SK-N-SH (cell line): ENCODE measurements at regions not wholly inside any gene's neighbourhood (a gene's known extent, or its start where the extent isn't known, plus 50 kb on each side); places are given as distances from the start of the nearest gene placed in this dataset.
A peak's percentile ranks its signal among the peaks of the same experiment; 100 is the strongest.

Experiments
- CTCF ChIA-PET: fragments of 300-600, 350-600 bp; formaldehyde crosslinking; extraction: SDS; loops from one replicate; lab custom pipeline; 2021; lab: Yijun Ruan, JAX
- POLR2A ChIA-PET: fragments of 350-600 bp; sonication (Branson Sonifier 250); formaldehyde crosslinking; extraction: SDS; loops from one replicate; lab custom pipeline; 2020; ENCODE audit warnings: antibody characterized with exemption, inconsistent platforms; lab: Yijun Ruan, JAX
- DNase-seq: peaks from one replicate; pipeline ENCODE4 v3.0.0; 2012
- H2AFZ ChIP-seq: fragments of 200-600 bp; sonication (generic); 2 replicates; pipeline ENCODE4 v1.8.1; 2016; ENCODE audit warnings: antibody characterized with exemption, mild to moderate bottlenecking, low read depth
- H3F3A ChIP-seq: fragments of 200-600 bp; sonication (generic); replicated peaks from 2 replicates; pipeline ENCODE3; 2016; ENCODE audit warnings: antibody characterized with exemption, mild to moderate bottlenecking; ENCODE audit not compliant: insufficient read depth
- H3K27ac ChIP-seq, 2 experiments: fragments of 200-500 bp in 1 of 2; fragments of 200-600 bp in 1 of 2; sonication (Bioruptor generic) in 1 of 2; sonication (generic), shearing (Covaris generic) in 1 of 2; 2 replicates each; pipeline versions ENCODE4 v1.5.1 to v1.6.1; 2014 to 2016; ENCODE audit warnings: low read depth in 2 of 2, inconsistent platforms in 1 of 2, low read length in 1 of 2, mild to moderate bottlenecking in 1 of 2, mixed read lengths in 1 of 2
- H3K27me3 ChIP-seq: fragments of 200-600 bp; sonication (generic), shearing (Covaris generic); 2 replicates; pipeline ENCODE4 v1.6.1; 2016; ENCODE audit warnings: mixed run types; ENCODE audit not compliant: insufficient read depth
- H3K36me3 ChIP-seq, 2 experiments: fragments of 200-500 bp in 1 of 2; fragments of 200-600 bp in 1 of 2; sonication (Bioruptor generic) in 1 of 2; sonication (generic) in 1 of 2; replicated peaks in 1 of 2; 2 replicates each; pipeline versions ENCODE3 to v1.5.1; 2014 to 2016; ENCODE audit warnings: low read length in 1 of 2, mild to moderate bottlenecking in 1 of 2; ENCODE audit not compliant: insufficient read depth in 2 of 2, control insufficient read depth in 1 of 2
- H3K4me1 ChIP-seq, 2 experiments: fragments of 200-500 bp in 1 of 2; fragments of 200-600 bp in 1 of 2; sonication (Bioruptor generic) in 1 of 2; sonication (generic), shearing (Covaris generic) in 1 of 2; 2 replicates each; pipeline versions ENCODE4 v1.5.1 to v1.6.1; 2014 to 2016; ENCODE audit warnings: low read depth in 1 of 2, low read length in 1 of 2, mixed run types in 1 of 2; ENCODE audit not compliant: insufficient read depth in 2 of 2, control insufficient read depth in 1 of 2
- H3K4me2 ChIP-seq: fragments of 200-600 bp; sonication (generic), shearing (Covaris generic); 2 replicates; pipeline ENCODE4 v1.6.1; 2017; ENCODE audit warnings: mixed run types
- H3K4me3 ChIP-seq, 2 experiments: fragments of 200-500 bp in 1 of 2; fragments of 200-600 bp in 1 of 2; sonication (Bioruptor generic) in 1 of 2; sonication (generic), shearing (Covaris generic) in 1 of 2; 2 replicates each; pipeline versions ENCODE4 v1.5.1 to v1.8.1; 2014 to 2016; ENCODE audit warnings: low read depth in 2 of 2, inconsistent platforms in 1 of 2, low read length in 1 of 2, mild to moderate bottlenecking in 1 of 2, mixed read lengths in 1 of 2, moderate library complexity in 1 of 2
- H3K79me2 ChIP-seq: fragments of 200-600 bp; sonication (generic); 2 replicates; pipeline ENCODE4 v1.8.1; 2017; ENCODE audit warnings: mild to moderate bottlenecking; ENCODE audit not compliant: insufficient read depth
- H3K9ac ChIP-seq: fragments of 200-600 bp; sonication (generic); 2 replicates; pipeline ENCODE4 v1.6.1; 2017; ENCODE audit warnings: mixed run types
- H3K9me2 ChIP-seq: fragments of 200-600 bp; sonication (generic); 2 replicates; pipeline ENCODE4 v1.6.1; 2017; ENCODE audit warnings: mixed run types
- H3K9me3 ChIP-seq: fragments of 200-600 bp; sonication (generic); 2 replicates; pipeline ENCODE4 v1.6.1; 2017; ENCODE audit warnings: mixed run types, mild to moderate bottlenecking, moderate library complexity
- H4K20me1 ChIP-seq: fragments of 200-600 bp; sonication (generic); 2 replicates; pipeline ENCODE4 v1.6.1; 2017; ENCODE audit warnings: mild to moderate bottlenecking, mixed run types; ENCODE audit not compliant: insufficient read depth
- CTCF ChIP-seq: fragments of 200-600 bp; sonication (generic); IDR thresholded peaks from 2 replicates; pipeline ENCODE4 v1.6.1; 2017; ENCODE audit warnings: antibody characterized with exemption, mild to moderate bottlenecking, moderate library complexity
- RAD21 ChIP-seq: IDR thresholded peaks from 2 replicates; pipeline ENCODE4 v1.6.1; 2012; ENCODE audit warnings: mild to moderate bottlenecking, low read length
- REST ChIP-seq: IDR thresholded peaks from 2 replicates; pipeline ENCODE4 v1.6.1; 2012; ENCODE audit warnings: mild to moderate bottlenecking, low read depth, low read length, moderate library complexity
- USF1 ChIP-seq: IDR thresholded peaks from 2 replicates; pipeline ENCODE4 v1.4.0; 2012; ENCODE audit warnings: low read depth, borderline replicate concordance
- WGBS: methylation state at CpG from one replicate; pipeline ENCODE4 v1.1.6; 2017; ENCODE audit warnings: low lambda C conversion rate; 5-methylcytosine and 5-hydroxymethylcytosine counted together
- TF ChIP-seq, protein P1 (sequence below): fragments of 150-350 bp; IDR thresholded peaks from 2 replicates; pipeline ENCODE4 v1.6.1; 2016; ENCODE audit warnings: mild to moderate bottlenecking, low read depth, low read length

DNA sequence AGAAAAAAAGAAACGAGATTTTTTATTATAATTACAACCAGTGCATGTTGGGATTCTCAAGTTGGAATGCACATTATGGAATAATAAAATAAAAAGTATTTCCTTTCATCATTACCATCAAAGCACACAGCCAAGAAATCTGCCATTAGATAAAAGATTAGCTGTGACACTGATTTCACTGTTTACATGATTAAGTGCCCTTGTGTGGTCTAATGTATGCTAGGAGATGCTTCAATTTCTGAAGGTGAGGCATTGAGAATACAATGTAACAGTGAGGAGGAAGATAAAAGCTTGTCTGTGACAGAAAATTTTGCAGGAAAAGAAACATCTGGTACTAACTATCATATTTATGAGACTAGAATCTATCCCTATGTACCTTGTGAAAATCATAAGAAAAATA is 409.7 kb upstream of the PRMT6 start:
- ChIA-PET CTCF (no interaction called here), POLR2A (no interaction called here)
- Histone ChIP-seq H3K79me2 (no peaks in the 10 kb centered on the region), H3K9me2 (no peaks in the 10 kb centered on the region), H3K27ac (no peak overlapping the region), H2AFZ (no peak overlapping the region), H4K20me1 (no peaks in the 10 kb centered on the region), H3F3A (no peaks in the 10 kb centered on the region), H3K9ac (no peak overlapping the region), H3K36me3 (no peaks in the 10 kb centered on the region), H3K4me2 (no peak overlapping the region), H3K4me3 (no peak overlapping the region), H3K9me3 (peaks cover 4% of the 10 kb centered on the region; the same call in 1 of the 2 replicates), H3K27me3 (no peaks in the 10 kb centered on the region), H3K4me1 (peaks cover 0 to 3% of the 10 kb centered on the region in 2 experiments; a peak in 1 of 4 replicates)
- TF ChIP-seq, protein P1, sequence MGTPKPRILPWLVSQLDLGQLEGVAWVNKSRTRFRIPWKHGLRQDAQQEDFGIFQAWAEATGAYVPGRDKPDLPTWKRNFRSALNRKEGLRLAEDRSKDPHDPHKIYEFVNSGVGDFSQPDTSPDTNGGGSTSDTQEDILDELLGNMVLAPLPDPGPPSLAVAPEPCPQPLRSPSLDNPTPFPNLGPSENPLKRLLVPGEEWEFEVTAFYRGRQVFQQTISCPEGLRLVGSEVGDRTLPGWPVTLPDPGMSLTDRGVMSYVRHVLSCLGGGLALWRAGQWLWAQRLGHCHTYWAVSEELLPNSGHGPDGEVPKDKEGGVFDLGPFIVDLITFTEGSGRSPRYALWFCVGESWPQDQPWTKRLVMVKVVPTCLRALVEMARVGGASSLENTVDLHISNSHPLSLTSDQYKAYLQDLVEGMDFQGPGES = no peak
- no peak for TF ChIP-seq CTCF
- TF ChIP-seq REST = no peak
- 13% methylated on average over 1 of the region's 1 CpG for WGBS
- DNase-seq = no peak

GRCh38 chr1:106651028-106651762 is 405.3 kb upstream of the PRMT6 start:
- TF ChIP-seq USF1 = no peak
- peak; percentile 37 for TF ChIP-seq RAD21

More at GRCh38 chr1:106651028-106651762, 405.3 kb upstream of the PRMT6 start:
- POLR2A ChIA-PET = no interaction called here
- WGBS = 54% methylated on average over 4 of the region's 4 CpGs
- H3K36me3 ChIP-seq = no peaks in the 10 kb centered on the region
- DNase-seq = no peak
- no peak overlapping the region for H3K27ac ChIP-seq
- no peak overlapping the region for H3K4me3 ChIP-seq
- H3F3A ChIP-seq = no peaks in the 10 kb centered on the region
- H3K9ac ChIP-seq = no peak overlapping the region
- no peaks in the 10 kb centered on the region for H4K20me1 ChIP-seq
- H3K9me3 ChIP-seq = no peaks in the 10 kb centered on the region
- no peak overlapping the region for H3K4me2 ChIP-seq
- peaks cover 0 to 3% of the 10 kb centered on the region in 2 experiments; a peak in 1 of 4 replicates for H3K4me1 ChIP-seq
- no peaks in the 10 kb centered on the region for H3K27me3 ChIP-seq
- no peaks in the 10 kb centered on the region for H3K9me2 ChIP-seq
- CTCF ChIA-PET = no interaction called here
- H3K79me2 ChIP-seq = no peaks in the 10 kb centered on the region
- no peak overlapping the region for H2AFZ ChIP-seq
